C4-2B (cell line): ENCODE measurements at regions not wholly inside any gene's neighbourhood (a gene's known extent, or its start where the extent isn't known, plus 50 kb on each side); places are given as distances from the start of the nearest gene placed in this dataset.

Experiments used
- ZFX ChIP-seq: fragments of 450-650 bp; IDR thresholded peaks from 2 replicates; pipeline ENCODE4 v1.6.1; 2017
- TF ChIP-seq, protein P1 (sequence below): fragments of 450-650 bp; conservative IDR thresholded peaks from 2 replicates; pipeline ENCODE4 v1.5.1; 2017; ENCODE audit warnings: mild to moderate bottlenecking

DNA sequence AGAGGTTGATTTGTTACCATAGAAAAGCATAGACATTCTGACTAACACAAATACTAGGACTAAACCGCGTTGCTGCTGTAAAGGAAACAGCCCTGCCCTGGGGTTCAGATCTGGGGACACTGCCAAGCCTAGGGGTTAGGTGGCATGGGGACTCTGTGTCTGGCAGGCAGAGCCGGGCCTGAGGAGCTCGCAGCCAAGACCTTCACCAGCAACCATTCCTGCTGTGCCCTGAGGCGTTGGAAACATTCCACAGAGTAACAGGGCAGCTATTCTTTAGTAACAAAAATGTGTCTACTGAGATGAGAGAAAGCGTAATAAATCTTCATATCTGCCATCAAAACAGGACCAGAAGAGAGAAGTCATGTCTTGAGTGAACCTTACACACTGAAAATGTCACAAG, 280.5 kb downstream of the POM121L12 start:
- TF ChIP-seq, protein P1, sequence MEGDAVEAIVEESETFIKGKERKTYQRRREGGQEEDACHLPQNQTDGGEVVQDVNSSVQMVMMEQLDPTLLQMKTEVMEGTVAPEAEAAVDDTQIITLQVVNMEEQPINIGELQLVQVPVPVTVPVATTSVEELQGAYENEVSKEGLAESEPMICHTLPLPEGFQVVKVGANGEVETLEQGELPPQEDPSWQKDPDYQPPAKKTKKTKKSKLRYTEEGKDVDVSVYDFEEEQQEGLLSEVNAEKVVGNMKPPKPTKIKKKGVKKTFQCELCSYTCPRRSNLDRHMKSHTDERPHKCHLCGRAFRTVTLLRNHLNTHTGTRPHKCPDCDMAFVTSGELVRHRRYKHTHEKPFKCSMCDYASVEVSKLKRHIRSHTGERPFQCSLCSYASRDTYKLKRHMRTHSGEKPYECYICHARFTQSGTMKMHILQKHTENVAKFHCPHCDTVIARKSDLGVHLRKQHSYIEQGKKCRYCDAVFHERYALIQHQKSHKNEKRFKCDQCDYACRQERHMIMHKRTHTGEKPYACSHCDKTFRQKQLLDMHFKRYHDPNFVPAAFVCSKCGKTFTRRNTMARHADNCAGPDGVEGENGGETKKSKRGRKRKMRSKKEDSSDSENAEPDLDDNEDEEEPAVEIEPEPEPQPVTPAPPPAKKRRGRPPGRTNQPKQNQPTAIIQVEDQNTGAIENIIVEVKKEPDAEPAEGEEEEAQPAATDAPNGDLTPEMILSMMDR, result no peak
- TF ChIP-seq ZFX, result no peak
